PFSK-1 (cell line): ENCODE measurements at regions not wholly inside any gene's neighbourhood (a gene's known extent, or its start where the extent isn't known, plus 50 kb on each side); places are given as distances from the start of the nearest gene placed in this dataset.

Source experiments
- FOXP2 ChIP-seq: optimal IDR thresholded peaks from 2 replicates; pipeline ENCODE3; 2011; ENCODE audit warnings: borderline replicate concordance, control low read depth, inconsistent platforms; ENCODE audit not compliant: insufficient read depth; ENCODE audit errors: extremely low read length, extremely low read depth
- POLR2AphosphoS5 ChIP-seq: IDR thresholded peaks from 2 replicates; pipeline ENCODE4 v1.6.1; 2012; ENCODE audit warnings: low read depth, mild to moderate bottlenecking, control low read depth, low read length, moderate library complexity
- SIN3A ChIP-seq: IDR thresholded peaks from 2 replicates; pipeline ENCODE4 v1.6.1; 2012; ENCODE audit warnings: mild to moderate bottlenecking, low read length, moderate library complexity, borderline replicate concordance; ENCODE audit not compliant: insufficient read depth
- TAF1 ChIP-seq: IDR thresholded peaks from 2 replicates; pipeline ENCODE4 v1.6.1; 2012; ENCODE audit warnings: low read length, control low read depth, borderline replicate concordance; ENCODE audit not compliant: insufficient read depth
- TF ChIP-seq, protein P1 (sequence below), 2 experiments: IDR thresholded peaks; 2 replicates each; pipeline versions ENCODE4 v1.6.1 to v1.8.0; 2011 to 2012; ENCODE audit warnings: low read depth in 2 of 2, low read length in 2 of 2, control low read depth in 1 of 2, inconsistent platforms in 1 of 2, mild to moderate bottlenecking in 1 of 2, moderate library complexity in 1 of 2; ENCODE audit not compliant: insufficient read depth in 1 of 2

DNA sequence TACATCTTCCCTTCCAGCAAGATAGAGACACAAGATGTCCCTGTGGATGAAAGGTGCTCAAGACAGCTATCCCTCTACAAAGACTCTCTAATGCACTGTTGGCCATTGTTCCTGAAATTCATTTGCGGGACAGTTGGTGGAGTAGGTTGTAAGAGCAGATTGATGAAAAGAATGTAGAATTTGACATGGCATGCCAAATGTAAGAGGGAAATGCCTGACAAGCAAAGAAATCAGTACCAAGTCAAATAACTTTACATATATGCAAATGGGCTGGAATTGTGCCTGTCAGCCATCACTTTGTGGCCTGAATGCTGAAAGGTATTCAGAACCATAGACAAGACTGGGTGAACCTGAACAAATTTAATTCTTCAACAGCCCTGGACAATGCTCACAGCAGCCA lies 120.3 kb upstream of the FAM204A start:
- TF ChIP-seq, protein P1, sequence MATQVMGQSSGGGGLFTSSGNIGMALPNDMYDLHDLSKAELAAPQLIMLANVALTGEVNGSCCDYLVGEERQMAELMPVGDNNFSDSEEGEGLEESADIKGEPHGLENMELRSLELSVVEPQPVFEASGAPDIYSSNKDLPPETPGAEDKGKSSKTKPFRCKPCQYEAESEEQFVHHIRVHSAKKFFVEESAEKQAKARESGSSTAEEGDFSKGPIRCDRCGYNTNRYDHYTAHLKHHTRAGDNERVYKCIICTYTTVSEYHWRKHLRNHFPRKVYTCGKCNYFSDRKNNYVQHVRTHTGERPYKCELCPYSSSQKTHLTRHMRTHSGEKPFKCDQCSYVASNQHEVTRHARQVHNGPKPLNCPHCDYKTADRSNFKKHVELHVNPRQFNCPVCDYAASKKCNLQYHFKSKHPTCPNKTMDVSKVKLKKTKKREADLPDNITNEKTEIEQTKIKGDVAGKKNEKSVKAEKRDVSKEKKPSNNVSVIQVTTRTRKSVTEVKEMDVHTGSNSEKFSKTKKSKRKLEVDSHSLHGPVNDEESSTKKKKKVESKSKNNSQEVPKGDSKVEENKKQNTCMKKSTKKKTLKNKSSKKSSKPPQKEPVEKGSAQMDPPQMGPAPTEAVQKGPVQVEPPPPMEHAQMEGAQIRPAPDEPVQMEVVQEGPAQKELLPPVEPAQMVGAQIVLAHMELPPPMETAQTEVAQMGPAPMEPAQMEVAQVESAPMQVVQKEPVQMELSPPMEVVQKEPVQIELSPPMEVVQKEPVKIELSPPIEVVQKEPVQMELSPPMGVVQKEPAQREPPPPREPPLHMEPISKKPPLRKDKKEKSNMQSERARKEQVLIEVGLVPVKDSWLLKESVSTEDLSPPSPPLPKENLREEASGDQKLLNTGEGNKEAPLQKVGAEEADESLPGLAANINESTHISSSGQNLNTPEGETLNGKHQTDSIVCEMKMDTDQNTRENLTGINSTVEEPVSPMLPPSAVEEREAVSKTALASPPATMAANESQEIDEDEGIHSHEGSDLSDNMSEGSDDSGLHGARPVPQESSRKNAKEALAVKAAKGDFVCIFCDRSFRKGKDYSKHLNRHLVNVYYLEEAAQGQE (IDR thresholded peaks at IDR 0.05; ENCODE audit: insufficient read depth in 1 of 2, low read depth in 2 of 2, low read length in 2 of 2), result no peak
- TF ChIP-seq TAF1 (no peak), POLR2AphosphoS5 (no peak), SIN3A (no peak), FOXP2 (no peak)
